MM.1S (cell line): ENCODE measurements at regions not wholly inside any gene's neighbourhood (a gene's known extent, or its start where the extent isn't known, plus 50 kb on each side); places are given as distances from the start of the nearest gene placed in this dataset.

Source experiments
- DNase-seq: peaks from one replicate; pipeline ENCODE4 v3.0.0-alpha.2; 2015
- H2AFZ ChIP-seq: fragments of 300-600 bp; sonication (generic); 2 replicates; pipeline ENCODE4 v1.6.0; 2016; ENCODE audit warnings: antibody characterized with exemption, low read length
- H3F3A ChIP-seq: fragments of 300-600 bp; sonication (generic); 2 replicates; pipeline ENCODE4 v1.6.1; 2016; ENCODE audit warnings: mild to moderate bottlenecking, antibody characterized with exemption, low read length, moderate library complexity, mixed read lengths; ENCODE audit not compliant: insufficient read depth
- H3K27ac ChIP-seq: fragments of 300-600 bp; sonication (generic); 2 replicates; pipeline ENCODE4 v1.5.1; 2016; ENCODE audit warnings: mild to moderate bottlenecking, low read length
- H3K27me3 ChIP-seq: fragments of 300-600 bp; sonication (generic); replicated peaks from 2 replicates; pipeline ENCODE4 v1.6.0; 2016; ENCODE audit warnings: low read length; ENCODE audit not compliant: insufficient read depth
- H3K36me3 ChIP-seq: fragments of 300-600 bp; sonication (generic); replicated peaks from 2 replicates; pipeline ENCODE4 v1.6.1; 2016; ENCODE audit warnings: mild to moderate bottlenecking, low read length, mixed read lengths; ENCODE audit not compliant: insufficient read depth
- H3K4me1 ChIP-seq: fragments of 300-600 bp; sonication (generic); 2 replicates; pipeline ENCODE4 v1.6.1; 2016; ENCODE audit warnings: low read length, mixed read lengths
- H3K4me2 ChIP-seq: fragments of 300-600 bp; sonication (generic); 2 replicates; pipeline ENCODE4 v1.6.0; 2016; ENCODE audit warnings: low read depth, low read length
- H3K4me3 ChIP-seq: fragments of 300-600 bp; sonication (generic); 2 replicates; pipeline ENCODE4 v1.5.1; 2016; ENCODE audit warnings: low read length, mixed read lengths
- H3K79me2 ChIP-seq: fragments of 300-600 bp; sonication (generic); 2 replicates; pipeline ENCODE4 v1.6.1; 2016; ENCODE audit warnings: mixed run types, low read length, mixed read lengths
- H3K9ac ChIP-seq: fragments of 300-600 bp; sonication (generic); 2 replicates; pipeline ENCODE4 v1.6.1; 2016; ENCODE audit warnings: low read length, mixed read lengths
- H3K9me2 ChIP-seq: fragments of 300-600 bp; sonication (generic); replicated peaks from 2 replicates; pipeline ENCODE4 v1.6.1; 2016; ENCODE audit warnings: mild to moderate bottlenecking, low read length, mixed read lengths; ENCODE audit not compliant: insufficient read depth
- H3K9me3 ChIP-seq: fragments of 300-600 bp; sonication (generic); replicated peaks from 2 replicates; pipeline ENCODE4 v1.6.1; 2016; ENCODE audit warnings: mild to moderate bottlenecking, low read length, mixed read lengths; ENCODE audit not compliant: insufficient read depth
- H4K20me1 ChIP-seq: fragments of 300-600 bp; sonication (generic); 2 replicates; pipeline ENCODE4 v1.6.1; 2016; ENCODE audit warnings: mild to moderate bottlenecking, low read length, moderate library complexity, mixed read lengths; ENCODE audit not compliant: insufficient read depth
- EZH2 ChIP-seq: fragments of 300-600 bp; sonication (generic); optimal IDR thresholded peaks from 2 replicates; pipeline ENCODE3; 2017; ENCODE audit warnings: low read depth, mild to moderate bottlenecking, antibody characterized with exemption, low read length, mixed read lengths
- EZH2phosphoT487 ChIP-seq: fragments of 300-600 bp; sonication (generic); IDR thresholded peaks from 2 replicates; pipeline ENCODE4 v1.6.1; 2018; ENCODE audit warnings: antibody characterized with exemption, low read length
- TF ChIP-seq, protein P1 (sequence below): fragments of 300-600 bp; sonication (generic); IDR thresholded peaks from 2 replicates; pipeline ENCODE4 v1.5.1; 2016; ENCODE audit warnings: antibody characterized with exemption, low read length, mixed read lengths

DNA sequence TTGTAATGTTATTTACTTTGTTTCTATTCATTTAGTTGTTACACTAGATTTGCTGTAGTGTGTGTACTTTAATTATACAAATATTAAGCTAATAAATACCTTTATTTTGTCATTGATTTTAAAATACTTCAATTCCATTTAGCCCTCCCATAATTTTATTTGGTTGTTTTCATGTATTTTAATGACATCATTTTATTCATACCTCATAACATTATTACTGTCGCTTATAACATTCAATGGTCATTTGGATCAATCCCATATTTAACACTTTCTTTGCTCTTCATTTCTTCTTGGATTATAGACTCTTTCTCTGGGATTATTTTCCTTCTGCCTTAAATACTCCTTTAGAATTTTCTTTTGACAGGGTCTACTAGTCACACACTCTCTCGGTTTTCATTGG is 86.6 kb upstream of the CAND1 start:
- Histone ChIP-seq H3K9me3 (no peaks in the 10 kb centered on the region), H3K27ac (no peak overlapping the region), H3K9me2 (no peaks in the 10 kb centered on the region), H3K4me1 (no peaks in the 10 kb centered on the region), H2AFZ (no peak overlapping the region), H3K4me2 (no peak overlapping the region), H3K9ac (no peak overlapping the region), H4K20me1 (no peaks in the 10 kb centered on the region), H3F3A (no peaks in the 10 kb centered on the region), H3K79me2 (no peaks in the 10 kb centered on the region), H3K36me3 (no peaks in the 10 kb centered on the region), H3K27me3 (no peaks in the 10 kb centered on the region), H3K4me3 (no peak overlapping the region)
- DNase-seq: no peak
- TF ChIP-seq EZH2phosphoT487: no peak

GRCh38 chr12:67193704-67194103 is 75.5 kb upstream of the CAND1 start:
- H3K36me3 ChIP-seq: no peaks in the 10 kb centered on the region
- no peaks in the 10 kb centered on the region for H3F3A ChIP-seq
- H3K9ac ChIP-seq: no peak overlapping the region
- no peak overlapping the region for H3K27ac ChIP-seq
- no peak for TF ChIP-seq EZH2phosphoT487
- no peak for TF ChIP-seq EZH2
- TF ChIP-seq, protein P1, sequence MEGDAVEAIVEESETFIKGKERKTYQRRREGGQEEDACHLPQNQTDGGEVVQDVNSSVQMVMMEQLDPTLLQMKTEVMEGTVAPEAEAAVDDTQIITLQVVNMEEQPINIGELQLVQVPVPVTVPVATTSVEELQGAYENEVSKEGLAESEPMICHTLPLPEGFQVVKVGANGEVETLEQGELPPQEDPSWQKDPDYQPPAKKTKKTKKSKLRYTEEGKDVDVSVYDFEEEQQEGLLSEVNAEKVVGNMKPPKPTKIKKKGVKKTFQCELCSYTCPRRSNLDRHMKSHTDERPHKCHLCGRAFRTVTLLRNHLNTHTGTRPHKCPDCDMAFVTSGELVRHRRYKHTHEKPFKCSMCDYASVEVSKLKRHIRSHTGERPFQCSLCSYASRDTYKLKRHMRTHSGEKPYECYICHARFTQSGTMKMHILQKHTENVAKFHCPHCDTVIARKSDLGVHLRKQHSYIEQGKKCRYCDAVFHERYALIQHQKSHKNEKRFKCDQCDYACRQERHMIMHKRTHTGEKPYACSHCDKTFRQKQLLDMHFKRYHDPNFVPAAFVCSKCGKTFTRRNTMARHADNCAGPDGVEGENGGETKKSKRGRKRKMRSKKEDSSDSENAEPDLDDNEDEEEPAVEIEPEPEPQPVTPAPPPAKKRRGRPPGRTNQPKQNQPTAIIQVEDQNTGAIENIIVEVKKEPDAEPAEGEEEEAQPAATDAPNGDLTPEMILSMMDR: no peak
- H3K79me2 ChIP-seq: no peaks in the 10 kb centered on the region
- no peaks in the 10 kb centered on the region for H3K9me2 ChIP-seq
- DNase-seq: peak; percentile 44
- H2AFZ ChIP-seq: no peak overlapping the region
- no peaks in the 10 kb centered on the region for H3K27me3 ChIP-seq
- H3K9me3 ChIP-seq: no peaks in the 10 kb centered on the region
- H3K4me1 ChIP-seq: no peaks in the 10 kb centered on the region
- no peak overlapping the region for H3K4me2 ChIP-seq
- no peaks in the 10 kb centered on the region for H4K20me1 ChIP-seq
- H3K4me3 ChIP-seq: no peak overlapping the region

DNA sequence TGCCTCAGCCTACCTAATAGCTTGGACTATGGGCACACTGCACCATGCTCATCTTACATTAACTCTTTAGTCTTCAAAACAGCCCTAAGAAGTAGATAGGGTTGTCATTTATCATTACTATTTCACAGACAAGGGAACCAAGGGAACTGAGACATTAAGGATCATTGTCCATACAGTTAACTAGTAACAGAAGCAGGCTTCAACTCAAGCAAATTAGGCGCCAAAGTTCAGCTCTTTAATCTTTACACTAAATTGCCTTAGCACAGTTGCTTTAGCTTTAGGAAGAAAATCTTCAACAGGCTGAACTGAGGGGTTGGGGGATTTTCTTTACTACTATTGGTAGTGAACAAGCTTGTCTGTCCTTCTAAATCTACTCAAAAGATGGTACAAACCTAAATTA is 68.8 kb upstream of the CAND1 start:
- H3K4me2 ChIP-seq: no peak overlapping the region
- H2AFZ ChIP-seq: no peak overlapping the region
- peaks cover 9% of the 10 kb centered on the region for H3K4me1 ChIP-seq
- no peaks in the 10 kb centered on the region for H3K27me3 ChIP-seq
- no peaks in the 10 kb centered on the region for H4K20me1 ChIP-seq
- no peaks in the 10 kb centered on the region for H3F3A ChIP-seq
- H3K36me3 ChIP-seq: no peaks in the 10 kb centered on the region
- no peaks in the 10 kb centered on the region for H3K9me3 ChIP-seq
- no peaks in the 10 kb centered on the region for H3K9me2 ChIP-seq
- TF ChIP-seq EZH2phosphoT487: no peak
- H3K79me2 ChIP-seq: no peaks in the 10 kb centered on the region
- H3K4me3 ChIP-seq: no peak overlapping the region
- no peak overlapping the region for H3K9ac ChIP-seq
- no peak for DNase-seq
- no peak overlapping the region for H3K27ac ChIP-seq

DNA sequence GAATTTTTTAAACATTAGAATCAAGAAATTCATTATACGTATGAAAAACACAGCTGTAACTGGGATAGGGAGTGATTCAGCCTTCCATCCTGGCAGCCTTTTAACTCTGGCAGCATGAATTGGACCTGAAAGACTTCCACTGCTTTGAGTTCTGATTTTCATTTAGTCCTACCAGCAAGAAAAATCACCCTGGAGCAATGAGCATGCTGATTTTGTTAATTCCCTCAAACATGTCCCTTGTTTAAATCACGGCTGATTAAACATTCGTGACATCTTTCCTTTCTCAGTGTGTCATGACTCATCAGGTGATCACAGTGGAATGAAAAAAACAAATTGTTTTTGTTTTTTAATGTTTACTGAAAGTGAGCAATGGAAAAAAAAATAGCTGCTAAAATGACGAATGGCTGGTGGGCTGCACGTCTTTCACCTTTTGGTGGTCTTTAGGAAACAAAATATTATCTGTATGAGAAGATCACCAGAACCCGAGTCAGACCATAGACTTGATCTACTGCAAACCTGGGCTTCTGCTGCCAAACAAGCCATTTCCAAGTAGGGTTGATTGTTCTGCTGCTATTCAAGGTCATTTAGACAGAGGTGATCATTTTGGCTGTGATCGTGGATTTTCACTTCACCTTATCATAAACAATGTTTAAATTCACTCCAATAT is 67.0 kb upstream of the CAND1 start:
- H4K20me1 ChIP-seq: no peaks in the 10 kb centered on the region
- H3K79me2 ChIP-seq: no peaks in the 10 kb centered on the region
- H3K9ac ChIP-seq: no peak overlapping the region; the same call in 1 of the 2 replicates
- peak overlapping the region; percentile 42 for H3K4me2 ChIP-seq
- peak overlapping the region; percentile 20 for H3K4me3 ChIP-seq
- H3F3A ChIP-seq: no peaks in the 10 kb centered on the region
- H3K36me3 ChIP-seq: no peaks in the 10 kb centered on the region
- DNase-seq: no peak
- no peaks in the 10 kb centered on the region for H3K27me3 ChIP-seq
- peak overlapping the region; percentile 14 for H2AFZ ChIP-seq
- H3K27ac ChIP-seq: peak overlapping the region; percentile 49
- TF ChIP-seq EZH2phosphoT487 (no peak), EZH2 (no peak)
- TF ChIP-seq, protein P1: no peak
- H3K9me2 ChIP-seq: no peaks in the 10 kb centered on the region
- H3K4me1 ChIP-seq: peaks cover 9% of the 10 kb centered on the region
- no peaks in the 10 kb centered on the region for H3K9me3 ChIP-seq
